Esophagus squamous epithelium (tissue), 4 donors: ENCODE measurements at regions not wholly inside any gene's neighbourhood (a gene's known extent, or its start where the extent isn't known, plus 50 kb on each side); places are given as distances from the start of the nearest gene placed in this dataset.

ENCODE experiments used
- POLR2A ChIP-seq, 4 donors: fragments of 450-650 bp; IDR thresholded peaks; one replicate each; pipeline ENCODE4 v1.6.1; 2017; ENCODE audit warnings: antibody characterized with exemption in 4 of 4, mild to moderate bottlenecking in 4 of 4, moderate library complexity in 3 of 4
- TF ChIP-seq, protein P1 (sequence below), 6 experiments: fragments of 450-650 bp in 4 of 6; fragments of 200-600 bp in 2 of 6; sonication (generic) in 2 of 6; IDR thresholded peaks; one replicate each; pipeline ENCODE4 v1.5.1; 2016 to 2019; ENCODE audit warnings: antibody characterized with exemption in 6 of 6, mild to moderate bottlenecking in 4 of 6, moderate library complexity in 4 of 6

- TF ChIP-seq, protein P1, sequence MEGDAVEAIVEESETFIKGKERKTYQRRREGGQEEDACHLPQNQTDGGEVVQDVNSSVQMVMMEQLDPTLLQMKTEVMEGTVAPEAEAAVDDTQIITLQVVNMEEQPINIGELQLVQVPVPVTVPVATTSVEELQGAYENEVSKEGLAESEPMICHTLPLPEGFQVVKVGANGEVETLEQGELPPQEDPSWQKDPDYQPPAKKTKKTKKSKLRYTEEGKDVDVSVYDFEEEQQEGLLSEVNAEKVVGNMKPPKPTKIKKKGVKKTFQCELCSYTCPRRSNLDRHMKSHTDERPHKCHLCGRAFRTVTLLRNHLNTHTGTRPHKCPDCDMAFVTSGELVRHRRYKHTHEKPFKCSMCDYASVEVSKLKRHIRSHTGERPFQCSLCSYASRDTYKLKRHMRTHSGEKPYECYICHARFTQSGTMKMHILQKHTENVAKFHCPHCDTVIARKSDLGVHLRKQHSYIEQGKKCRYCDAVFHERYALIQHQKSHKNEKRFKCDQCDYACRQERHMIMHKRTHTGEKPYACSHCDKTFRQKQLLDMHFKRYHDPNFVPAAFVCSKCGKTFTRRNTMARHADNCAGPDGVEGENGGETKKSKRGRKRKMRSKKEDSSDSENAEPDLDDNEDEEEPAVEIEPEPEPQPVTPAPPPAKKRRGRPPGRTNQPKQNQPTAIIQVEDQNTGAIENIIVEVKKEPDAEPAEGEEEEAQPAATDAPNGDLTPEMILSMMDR (IDR thresholded peaks at IDR 0.05): no peak
- no peak for TF ChIP-seq POLR2A (IDR thresholded peaks at IDR 0.05)
Observed at GRCh38 chr6:68082086-68082485, 553.0 kb upstream of the ADGRB3 start.
